ENCODE measurements at regions not wholly inside any gene's neighbourhood (a gene's known extent, or its start where the extent isn't known, plus 50 kb on each side); places are given as distances from the start of the nearest gene placed in this dataset.

- no peak for DNase-seq
Observed at GRCh38 chr4:159041054-159042034, 61.5 kb upstream of the RAPGEF2 start.

- peak; percentile 46 for DNase-seq
Observed at GRCh38 chr4:159042097-159042605, 60.7 kb upstream of the RAPGEF2 start.

GRCh38 chr4:159042868-159043267 lies 60.0 kb upstream of the RAPGEF2 start:
- DNase-seq = no peak

GRCh38 chr4:159043861-159044260 lies 59.0 kb upstream of the RAPGEF2 start:
- DNase-seq = no peak

- no peak for DNase-seq
Observed at GRCh38 chr4:159045321-159045720, 57.6 kb upstream of the RAPGEF2 start.

GRCh38 chr4:159046683-159047082 lies 56.2 kb upstream of the RAPGEF2 start:
- no peak for DNase-seq

- no peak for DNase-seq
Observed at GRCh38 chr4:159047478-159048165, 55.3 kb upstream of the RAPGEF2 start.

GRCh38 chr4:159048166-159048886 lies 54.6 kb upstream of the RAPGEF2 start:
- no peak for DNase-seq

GRCh38 chr4:159049780-159050375 lies 53.0 kb upstream of the RAPGEF2 start:
- no peak for DNase-seq

GRCh38 chr4:159051245-159052071 lies 51.4 kb upstream of the RAPGEF2 start:
- DNase-seq = no peak

GRCh38 chr4:159052315-159052714 lies 50.6 kb upstream of the RAPGEF2 start:
- no peak for DNase-seq

Measured in NCI-H82 (cell line).